Mesendoderm (in vitro differentiated cells): ENCODE measurements at regions not wholly inside any gene's neighbourhood (a gene's known extent, or its start where the extent isn't known, plus 50 kb on each side); places are given as distances from the start of the nearest gene placed in this dataset.

Experiments
- DNase-seq: peaks from one replicate; pipeline ENCODE4 v3.0.0; 2013
- H2AK5ac ChIP-seq: 2 replicates; pipeline ENCODE4 v1.6.1; 2013; ENCODE audit warnings: low read length, inconsistent platforms
- H2BK120ac ChIP-seq: 2 replicates; pipeline ENCODE4 v1.6.1; 2013; ENCODE audit warnings: low read depth, mild to moderate bottlenecking, low read length, moderate library complexity, mixed read lengths
- H2BK15ac ChIP-seq: replicated peaks from 2 replicates; pipeline ENCODE4 v1.6.1; 2013; ENCODE audit warnings: low read depth, mild to moderate bottlenecking, moderate library complexity
- H2BK5ac ChIP-seq: 2 replicates; pipeline ENCODE4 v1.6.1; 2013; ENCODE audit warnings: low read length, inconsistent platforms
- H3K18ac ChIP-seq: 2 replicates; pipeline ENCODE4 v1.6.1; 2013; ENCODE audit warnings: mild to moderate bottlenecking, low read length, mixed read lengths
- H3K23ac ChIP-seq: one replicate; pipeline ENCODE4 v1.6.1; 2013; ENCODE audit warnings: low read length
- H3K27ac ChIP-seq: 2 replicates; pipeline ENCODE4 v1.5.1; 2013; ENCODE audit warnings: low read depth, mild to moderate bottlenecking, inconsistent platforms, low read length, moderate library complexity
- H3K27me3 ChIP-seq: 2 replicates; pipeline ENCODE4 v1.6.1; 2013; ENCODE audit warnings: low read length, control low read depth, mild to moderate bottlenecking, inconsistent platforms; ENCODE audit not compliant: insufficient read depth, poor library complexity
- H3K36me3 ChIP-seq: 2 replicates; pipeline ENCODE4 v1.6.1; 2013; ENCODE audit warnings: low read length, inconsistent platforms; ENCODE audit not compliant: control insufficient read depth, insufficient read depth
- H3K4ac ChIP-seq: one replicate; pipeline ENCODE4 v1.6.1; 2013; ENCODE audit warnings: low read depth, mild to moderate bottlenecking, low read length, moderate library complexity
- H3K4me1 ChIP-seq: 2 replicates; pipeline ENCODE4 v1.6.1; 2013; ENCODE audit warnings: low read depth, low read length, inconsistent platforms; ENCODE audit not compliant: control insufficient read depth
- H3K4me2 ChIP-seq: 2 replicates; pipeline ENCODE4 v1.6.1; 2013; ENCODE audit warnings: low read length
- H3K4me3 ChIP-seq: 2 replicates; pipeline ENCODE4 v1.5.1; 2013; ENCODE audit warnings: mild to moderate bottlenecking, low read length
- H3K56ac ChIP-seq: one replicate; pipeline ENCODE4 v1.6.1; 2013; ENCODE audit warnings: low read length
- H3K79me1 ChIP-seq: 2 replicates; pipeline ENCODE4 v1.6.1; 2013; ENCODE audit warnings: low read length, inconsistent platforms
- H3K79me2 ChIP-seq: 2 replicates; pipeline ENCODE4 v1.6.1; 2013; ENCODE audit warnings: mild to moderate bottlenecking, low read length; ENCODE audit not compliant: control insufficient read depth, insufficient read depth
- H3K9ac ChIP-seq: 2 replicates; pipeline ENCODE4 v1.6.1; 2013; ENCODE audit warnings: low read length, inconsistent platforms
- H4K5ac ChIP-seq: one replicate; pipeline ENCODE4 v1.6.1; 2013; ENCODE audit warnings: low read length
- H4K8ac ChIP-seq: one replicate; pipeline ENCODE4 v1.6.1; 2013; ENCODE audit warnings: low read depth, mild to moderate bottlenecking, control low read depth, low read length, moderate library complexity
- WGBS: extraction: QIAGEN DNeasy Blood & Tissue Kit; methylation state at CpG from one replicate; pipeline ENCODE4 v1.1.7; 2013; ENCODE audit warnings: low lambda C conversion rate, missing lambda C conversion rate; ENCODE audit not compliant: insufficient coverage; ENCODE audit errors: extremely low coverage; 5-methylcytosine and 5-hydroxymethylcytosine counted together

GRCh38 chr1:234990874-234991801, 137.5 kb downstream of the TOMM20 start:
- no peak overlapping the region for H3K4me3 ChIP-seq

GRCh38 chr1:234990328-234990675, 138.3 kb downstream of the TOMM20 start:
- Histone ChIP-seq H3K18ac (no peak overlapping the region), H2BK5ac (no peak overlapping the region), H4K5ac (no peak overlapping the region), H3K9ac (no peak overlapping the region), H3K4ac (no peak overlapping the region), H4K8ac (no peak overlapping the region), H3K4me3 (no peak overlapping the region), H3K4me2 (no peak overlapping the region), H2BK120ac (no peak overlapping the region), H2BK15ac (no peak overlapping the region), H3K56ac (no peak overlapping the region), H3K27me3 (no peaks in the 10 kb centered on the region), H3K79me2 (no peaks in the 10 kb centered on the region), H3K23ac (no peak overlapping the region), H3K36me3 (no peaks in the 10 kb centered on the region), H3K79me1 (no peaks in the 10 kb centered on the region), H2AK5ac (no peak overlapping the region), H3K27ac (no peak overlapping the region), H3K4me1 (peaks cover 4% of the 10 kb centered on the region)
- no peak for DNase-seq
- no CpG with 5 or more reads among the region's 3 CpGs for WGBS

More at GRCh38 chr1:234990874-234991801, 137.5 kb downstream of the TOMM20 start:
- no CpG with 5 or more reads among the region's 9 CpGs for WGBS
- peaks cover 4% of the 10 kb centered on the region for H3K4me1 ChIP-seq
- no peaks in the 10 kb centered on the region for H3K36me3 ChIP-seq
- no peak overlapping the region for H4K5ac ChIP-seq
- no peak overlapping the region for H3K18ac ChIP-seq
- DNase-seq: no peak
- H2BK5ac ChIP-seq: no peak overlapping the region
- H3K27ac ChIP-seq: no peak overlapping the region
- H3K4ac ChIP-seq: no peak overlapping the region
- no peak overlapping the region for H2BK15ac ChIP-seq
- no peak overlapping the region for H4K8ac ChIP-seq
- no peak overlapping the region for H3K4me2 ChIP-seq
- no peak overlapping the region for H3K56ac ChIP-seq
- H3K9ac ChIP-seq: no peak overlapping the region
- no peaks in the 10 kb centered on the region for H3K27me3 ChIP-seq
- no peak overlapping the region for H3K23ac ChIP-seq
- no peak overlapping the region for H2AK5ac ChIP-seq
- H3K79me2 ChIP-seq: no peaks in the 10 kb centered on the region
- no peak overlapping the region for H2BK120ac ChIP-seq
- H3K79me1 ChIP-seq: no peaks in the 10 kb centered on the region

- Histone ChIP-seq H3K9ac (no peak overlapping the region), H3K27me3 (no peaks in the 10 kb centered on the region), H3K18ac (no peak overlapping the region), H3K4me3 (no peak overlapping the region), H3K27ac (no peak overlapping the region), H3K36me3 (no peaks in the 10 kb centered on the region), H2AK5ac (no peak overlapping the region), H3K4ac (no peak overlapping the region), H4K8ac (no peak overlapping the region), H2BK15ac (no peak overlapping the region), H3K23ac (no peak overlapping the region), H2BK5ac (no peak overlapping the region), H3K56ac (no peak overlapping the region), H3K4me1 (peaks cover 4% of the 10 kb centered on the region), H4K5ac (no peak overlapping the region), H3K79me2 (no peaks in the 10 kb centered on the region), H2BK120ac (no peak overlapping the region), H3K79me1 (no peaks in the 10 kb centered on the region), H3K4me2 (no peak overlapping the region)
- no CpG with 5 or more reads among the region's 15 CpGs for WGBS
- DNase-seq: no peak
These were observed 138.9 kb downstream of the TOMM20 start for GRCh38 chr1:234989479-234990327.

- Histone ChIP-seq H3K56ac (no peak overlapping the region), H3K4ac (no peak overlapping the region), H3K18ac (no peak overlapping the region), H2BK120ac (no peak overlapping the region), H3K4me3 (no peak overlapping the region), H3K9ac (no peak overlapping the region), H4K5ac (no peak overlapping the region), H3K79me1 (no peaks in the 10 kb centered on the region), H3K27me3 (no peaks in the 10 kb centered on the region), H3K4me1 (peaks cover 4% of the 10 kb centered on the region), H3K79me2 (no peaks in the 10 kb centered on the region), H3K36me3 (no peaks in the 10 kb centered on the region), H3K23ac (no peak overlapping the region), H3K27ac (no peak overlapping the region), H4K8ac (no peak overlapping the region), H2BK5ac (no peak overlapping the region), H2BK15ac (no peak overlapping the region), H3K4me2 (no peak overlapping the region), H2AK5ac (no peak overlapping the region)
- WGBS: no CpG with 5 or more reads among the region's 6 CpGs
- no peak for DNase-seq
These were observed 139.6 kb downstream of the TOMM20 start for GRCh38 chr1:234989019-234989418.

GRCh38 chr1:234988536-234988935, 140.1 kb downstream of the TOMM20 start:
- H3K56ac ChIP-seq: no peak overlapping the region
- WGBS: no CpG with 5 or more reads among the region's 4 CpGs

More at GRCh38 chr1:234988536-234988935, 140.1 kb downstream of the TOMM20 start:
- Histone ChIP-seq H3K79me1 (no peaks in the 10 kb centered on the region), H2BK5ac (no peak overlapping the region), H4K5ac (no peak overlapping the region), H3K4me2 (no peak overlapping the region), H3K27ac (no peak overlapping the region), H3K23ac (no peak overlapping the region), H3K18ac (no peak overlapping the region), H3K9ac (no peak overlapping the region), H3K4me1 (peaks cover 4% of the 10 kb centered on the region), H3K4me3 (no peak overlapping the region), H3K4ac (no peak overlapping the region), H4K8ac (no peak overlapping the region), H2BK120ac (no peak overlapping the region), H3K36me3 (no peaks in the 10 kb centered on the region), H2BK15ac (no peak overlapping the region), H3K79me2 (no peaks in the 10 kb centered on the region), H3K27me3 (no peaks in the 10 kb centered on the region), H2AK5ac (no peak overlapping the region)
- no peak for DNase-seq
